ENCODE measurements at regions not wholly inside any gene's neighbourhood (a gene's known extent, or its start where the extent isn't known, plus 50 kb on each side); places are given as distances from the start of the nearest gene placed in this dataset.

- no peak for DNase-seq (ENCODE audit: low spot score)
These were observed 807.4 kb upstream of the ADGRL2 start for GRCh38 chr1:80993154-80993980.

GRCh38 chr1:80989455-80989854, 811.3 kb upstream of the ADGRL2 start:
- no peak for DNase-seq (ENCODE audit: low spot score)

- no peak for DNase-seq (ENCODE audit: low spot score)
These were observed 811.8 kb upstream of the ADGRL2 start for GRCh38 chr1:80988926-80989325.

- no peak for DNase-seq (ENCODE audit: low spot score)
These were observed 812.9 kb upstream of the ADGRL2 start for GRCh38 chr1:80987824-80988223.

GRCh38 chr1:80987106-80987505, 813.6 kb upstream of the ADGRL2 start:
- DNase-seq (ENCODE audit: low spot score), result no peak

- no peak for DNase-seq (ENCODE audit: low spot score)
These were observed 817.9 kb upstream of the ADGRL2 start for GRCh38 chr1:80982831-80983230.

- DNase-seq (ENCODE audit: low spot score), result no peak
These were observed 827.6 kb upstream of the ADGRL2 start for GRCh38 chr1:80973101-80973500.

- no peak for DNase-seq (ENCODE audit: low spot score)
These were observed 834.5 kb upstream of the ADGRL2 start for GRCh38 chr1:80966266-80966665.

GRCh38 chr1:80962564-80962963, 838.2 kb upstream of the ADGRL2 start:
- DNase-seq (ENCODE audit: low spot score), result no peak

- DNase-seq (ENCODE audit: low spot score), result no peak
These were observed 839.1 kb upstream of the ADGRL2 start for GRCh38 chr1:80961464-80962190.

GRCh38 chr1:80933346-80933745, 867.4 kb upstream of the ADGRL2 start:
- DNase-seq (ENCODE audit: low spot score), result no peak

GRCh38 chr1:80931178-80931577, 869.6 kb upstream of the ADGRL2 start:
- no peak for DNase-seq (ENCODE audit: low spot score)

GRCh38 chr1:80929868-80930508, 870.7 kb upstream of the ADGRL2 start:
- DNase-seq (ENCODE audit: low spot score), result no peak

- DNase-seq (ENCODE audit: low spot score), result no peak
These were observed 874.2 kb upstream of the ADGRL2 start for GRCh38 chr1:80926531-80926930.

GRCh38 chr1:80925130-80925805, 875.5 kb upstream of the ADGRL2 start:
- DNase-seq (ENCODE audit: low spot score), result no peak

- DNase-seq (ENCODE audit: low spot score), result no peak
These were observed 876.4 kb upstream of the ADGRL2 start for GRCh38 chr1:80924290-80924689.

- DNase-seq (ENCODE audit: low spot score), result no peak
These were observed 877.8 kb upstream of the ADGRL2 start for GRCh38 chr1:80922906-80923305.

- DNase-seq (ENCODE audit: low spot score), result no peak
These were observed 881.3 kb upstream of the ADGRL2 start for GRCh38 chr1:80919426-80919825.

- no peak for DNase-seq (ENCODE audit: low spot score)
These were observed 882.4 kb upstream of the ADGRL2 start for GRCh38 chr1:80918380-80918779.

- no peak for DNase-seq (ENCODE audit: low spot score)
These were observed 882.9 kb upstream of the ADGRL2 start for GRCh38 chr1:80917826-80918225.

GRCh38 chr1:80917225-80917624, 883.5 kb upstream of the ADGRL2 start:
- DNase-seq (ENCODE audit: low spot score), result no peak

- DNase-seq (ENCODE audit: low spot score), result no peak
These were observed 885.2 kb upstream of the ADGRL2 start for GRCh38 chr1:80915491-80915890.
